SH-SY5Y (cell line): ENCODE measurements at regions not wholly inside any gene's neighbourhood (a gene's known extent, or its start where the extent isn't known, plus 50 kb on each side); places are given as distances from the start of the nearest gene placed in this dataset.

Experiments
- GATA2 ChIP-seq: IDR thresholded peaks from 2 replicates; pipeline ENCODE4 v1.6.1; 2011; ENCODE audit warnings: mild to moderate bottlenecking, low read depth, low read length
- GATA3 ChIP-seq: IDR thresholded peaks from 2 replicates; pipeline ENCODE4 v1.6.1; 2011; ENCODE audit warnings: low read depth, mild to moderate bottlenecking, low read length, moderate library complexity

DNA sequence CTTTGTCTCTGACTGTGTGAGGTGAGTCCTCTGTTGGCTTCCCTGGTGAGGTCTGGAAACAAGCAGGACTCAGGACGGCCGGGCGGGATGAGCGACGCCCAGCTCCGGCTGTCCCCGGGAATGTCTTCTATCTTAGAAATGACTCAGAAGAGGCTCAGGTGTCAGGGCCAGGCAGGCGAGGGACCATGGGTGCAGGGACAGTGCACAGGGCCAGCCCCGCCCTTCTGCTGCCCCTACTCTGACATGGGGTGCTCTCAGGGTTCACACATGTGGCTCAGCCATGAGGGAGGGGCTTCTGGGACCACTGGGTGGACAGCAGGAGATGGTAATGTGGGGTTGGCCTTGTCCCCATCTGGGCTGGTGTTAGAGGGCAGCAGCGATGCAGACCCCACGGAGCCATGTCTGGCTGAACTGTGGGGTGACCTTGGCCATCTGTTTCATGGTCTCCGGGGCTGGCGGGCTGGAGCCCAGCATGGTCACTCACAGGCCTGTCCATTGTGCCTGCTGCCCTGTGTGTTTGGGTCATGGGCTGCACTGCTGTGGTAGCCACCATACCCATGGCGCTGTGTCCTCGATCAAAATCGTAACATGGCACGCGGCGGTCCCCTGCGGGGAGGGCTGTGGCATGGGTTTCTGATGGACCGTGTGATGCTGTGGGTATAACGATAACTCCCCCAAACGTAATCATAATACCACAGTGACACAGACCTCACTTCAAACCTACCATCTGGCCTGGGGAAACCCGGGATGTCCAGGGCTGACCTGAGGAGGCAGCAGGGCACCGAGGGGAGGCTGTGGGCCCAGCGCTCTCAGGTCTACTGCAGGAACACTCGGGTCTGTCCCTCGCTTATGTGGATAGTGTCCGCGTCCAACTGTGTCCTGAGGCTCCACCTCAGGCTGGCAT is 368.8 kb downstream of the TMEM121 start:
- no peak for TF ChIP-seq GATA2
- TF ChIP-seq GATA3, result no peak
